Right renal pelvis (tissue), 4 donors: ENCODE measurements at regions not wholly inside any gene's neighbourhood (a gene's known extent, or its start where the extent isn't known, plus 50 kb on each side); places are given as distances from the start of the nearest gene placed in this dataset.

Experiments used
- DNase-seq, 4 donors: peaks; one replicate each; pipeline ENCODE4 v3.0.0-alpha.2; 2013; ENCODE audit warnings: low read depth in 4 of 4, low spot score in 3 of 4, missing footprints in 1 of 4

- DNase-seq = no peak
Observed at GRCh38 chr1:229950908-229951307, 116.1 kb upstream of the GALNT2 start.

- no peak for DNase-seq
Observed at GRCh38 chr1:229951856-229952534, 115.0 kb upstream of the GALNT2 start.

- DNase-seq = no peak
Observed at GRCh38 chr1:229952670-229953520, 114.1 kb upstream of the GALNT2 start.

DNA sequence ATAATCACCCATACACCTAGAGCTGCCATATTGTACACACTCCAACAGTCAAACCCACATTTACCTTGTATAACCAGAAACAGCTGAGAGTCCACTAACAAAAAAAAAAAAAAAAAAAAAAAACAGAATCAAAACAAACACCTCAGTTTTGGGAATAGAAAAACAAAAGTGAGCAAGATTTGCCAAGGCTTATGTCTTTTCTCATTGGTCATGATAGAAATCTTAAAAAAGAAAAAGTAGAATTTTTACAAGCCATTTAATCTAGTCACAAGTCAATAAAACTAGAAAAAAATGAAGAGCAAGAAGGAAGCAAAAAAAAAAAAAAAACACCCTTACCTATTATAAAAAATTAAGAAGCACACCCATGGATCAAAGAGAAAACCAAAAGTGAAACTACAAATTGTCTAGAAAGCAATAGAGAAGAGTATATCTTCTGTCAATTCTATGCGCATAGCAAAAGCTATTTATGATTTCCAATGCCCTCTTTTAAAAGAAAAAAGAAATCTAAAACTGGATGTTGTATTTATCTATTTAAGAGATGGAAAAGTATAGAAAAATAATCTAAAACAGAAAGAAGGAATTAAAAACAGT, 113.2 kb upstream of the GALNT2 start:
- DNase-seq = no peak

GRCh38 chr1:229964281-229964680, 102.8 kb upstream of the GALNT2 start:
- DNase-seq = no peak

DNA sequence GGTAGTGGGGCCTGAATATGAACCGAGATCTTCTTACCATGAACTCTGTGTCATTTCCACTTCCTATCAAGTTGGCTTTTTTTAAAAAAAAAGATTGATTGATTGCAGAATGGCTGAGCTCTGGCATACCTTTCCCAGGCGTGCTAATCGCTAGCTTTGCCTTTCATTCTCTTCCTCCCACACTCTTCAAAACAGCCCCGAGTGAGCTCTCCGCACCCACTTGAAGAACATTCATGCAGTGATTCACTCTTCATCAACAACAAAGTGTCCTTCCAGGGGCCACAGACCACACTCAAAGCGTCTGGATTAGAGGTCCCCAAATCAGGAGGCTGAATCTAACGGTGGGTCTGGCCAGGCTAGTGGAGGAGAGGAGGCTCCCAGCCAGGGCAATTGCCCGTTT, 96.3 kb upstream of the GALNT2 start:
- no peak for DNase-seq

DNA sequence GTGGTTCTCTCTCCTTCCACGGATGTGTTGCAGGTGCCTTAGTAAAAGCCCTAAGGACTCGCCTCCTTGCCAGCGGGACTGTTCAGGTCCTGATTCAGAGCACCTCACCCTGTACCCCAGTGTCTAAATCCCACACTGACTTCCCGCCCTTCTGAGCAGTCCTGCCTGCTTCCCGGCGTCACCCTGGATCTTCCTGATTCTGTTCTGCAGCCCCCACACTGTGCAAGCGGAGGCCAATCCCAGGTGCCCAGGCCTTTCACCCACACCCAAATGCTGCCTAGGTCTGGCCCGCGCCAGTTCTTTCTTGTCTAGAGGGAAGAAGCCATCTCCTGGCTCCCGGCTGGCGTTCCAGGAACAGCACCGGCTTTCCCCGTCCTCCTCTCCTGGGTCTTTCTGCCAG, 95.9 kb upstream of the GALNT2 start:
- no peak for DNase-seq

- DNase-seq = no peak
Observed at GRCh38 chr1:229972600-229973296, 94.3 kb upstream of the GALNT2 start.

DNA sequence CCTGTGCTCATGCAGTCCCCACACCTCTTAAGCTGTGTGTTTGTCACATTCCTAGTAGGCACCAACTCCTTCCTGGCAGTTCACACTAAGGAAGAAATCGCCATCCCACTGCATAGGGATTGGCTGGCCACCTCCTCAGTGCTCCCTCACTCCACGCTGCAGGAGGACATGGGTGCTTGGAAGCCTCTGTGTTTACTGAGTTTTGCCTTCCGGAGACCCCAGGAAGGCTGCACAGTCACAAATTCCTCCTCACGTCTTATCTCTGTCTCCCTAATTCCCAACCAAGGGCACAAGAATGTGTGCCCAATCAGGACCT, 93.8 kb upstream of the GALNT2 start:
- no peak for DNase-seq

DNA sequence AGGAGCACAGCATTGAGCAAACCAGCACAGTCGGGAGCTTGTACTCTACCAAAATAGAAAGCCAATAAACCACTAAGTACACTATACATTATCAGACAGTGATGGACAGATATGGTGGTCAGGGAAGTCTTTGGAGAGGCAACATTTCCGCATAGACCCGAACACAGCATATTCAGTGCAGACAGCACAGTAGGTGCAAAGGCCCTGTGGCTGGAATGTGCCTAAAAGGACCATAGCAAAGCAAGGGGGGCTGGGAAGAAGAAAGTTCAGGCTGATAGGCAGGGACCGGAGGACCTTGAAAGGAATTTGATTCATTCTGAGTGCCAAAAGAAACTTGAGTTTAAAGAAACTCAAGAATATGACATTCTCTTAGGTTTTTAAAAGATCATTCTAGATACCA, 92.0 kb upstream of the GALNT2 start:
- DNase-seq = no peak

- DNase-seq = no peak
Observed at GRCh38 chr1:229980009-229980408, 87.0 kb upstream of the GALNT2 start.

- no peak for DNase-seq
Observed at GRCh38 chr1:229981736-229982135, 85.3 kb upstream of the GALNT2 start.

DNA sequence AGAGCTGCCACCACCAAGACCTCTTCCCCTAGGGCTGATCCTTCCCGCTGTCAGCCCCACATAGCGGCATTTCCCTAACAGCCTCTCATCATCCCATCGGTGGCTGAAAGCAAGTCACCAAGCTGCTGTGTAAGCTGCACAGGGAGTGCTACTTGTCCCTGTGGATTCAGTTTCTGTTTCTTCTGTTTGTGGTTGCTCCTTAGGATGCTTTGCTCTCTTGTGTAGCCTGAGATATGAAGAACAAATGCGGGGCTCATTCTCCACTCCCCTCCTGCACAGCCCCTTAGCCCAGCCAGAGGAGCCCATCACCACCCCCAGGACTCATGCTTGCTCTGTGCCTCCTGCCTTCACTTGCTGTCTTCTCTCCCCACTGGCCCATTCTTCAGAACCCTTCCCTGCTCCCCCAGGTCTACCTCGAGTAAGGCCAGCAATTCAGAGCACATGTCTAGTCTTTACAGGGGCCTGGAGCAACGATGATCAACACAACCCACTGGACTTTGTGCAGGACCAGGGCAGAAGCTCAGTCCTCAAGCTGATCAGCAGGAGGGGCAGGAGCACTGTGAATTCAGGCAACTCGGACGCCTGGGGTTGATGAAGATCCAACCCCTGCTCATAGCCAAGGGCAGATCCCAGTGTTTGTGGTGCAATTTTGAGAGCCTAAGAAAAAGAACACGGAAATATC, 82.6 kb upstream of the GALNT2 start:
- DNase-seq = no peak

GRCh38 chr1:229984992-229985612, 81.9 kb upstream of the GALNT2 start:
- DNase-seq = no peak

DNA sequence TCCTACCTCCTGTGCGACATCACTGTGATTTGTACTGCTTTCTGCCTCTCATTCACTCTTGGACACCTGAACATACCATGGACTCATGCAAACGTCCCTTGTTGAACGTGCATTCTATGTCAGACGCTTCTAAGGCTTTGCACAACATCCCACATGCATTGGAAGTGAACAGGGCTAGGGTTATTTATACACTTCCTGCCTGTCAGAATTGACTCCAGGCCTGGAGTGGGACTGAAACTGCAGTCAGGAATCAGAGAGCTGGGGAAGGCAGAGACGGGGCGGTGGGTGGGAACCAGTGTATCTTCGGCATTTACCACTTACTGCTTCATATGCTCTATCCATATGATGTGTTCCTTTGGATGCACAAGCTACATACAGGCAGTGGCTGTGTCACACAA, 81.4 kb upstream of the GALNT2 start:
- no peak for DNase-seq

DNA sequence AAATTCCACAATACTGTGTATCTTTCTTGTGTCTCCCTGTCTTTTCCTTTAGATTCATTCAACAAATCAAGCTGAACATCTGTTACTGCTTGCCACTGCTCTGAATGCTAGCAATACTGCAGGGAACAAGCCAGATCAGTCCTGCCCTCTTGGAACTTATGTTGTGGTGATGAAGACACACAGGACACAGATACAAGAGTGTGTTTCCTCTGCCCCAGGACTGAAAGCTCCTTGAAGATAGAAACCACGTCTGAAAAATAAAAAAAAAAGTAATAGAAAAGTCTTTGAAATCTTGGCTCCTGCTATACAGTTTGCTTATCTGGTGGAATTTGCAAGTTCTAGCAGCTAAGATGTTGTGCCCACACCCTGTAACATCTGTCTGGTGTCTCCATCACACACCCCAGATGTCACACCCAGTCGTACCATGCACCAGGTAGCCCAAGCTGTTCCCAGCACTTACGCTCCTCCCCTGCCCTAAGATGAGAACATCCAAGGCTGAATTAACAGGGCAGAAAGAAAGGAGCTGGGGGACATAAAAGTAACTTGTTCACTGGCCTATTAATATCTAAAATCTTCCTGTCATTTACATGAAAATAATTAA, 80.2 kb upstream of the GALNT2 start:
- no peak for DNase-seq

GRCh38 chr1:229987953-229988352, 79.1 kb upstream of the GALNT2 start:
- no peak for DNase-seq

DNA sequence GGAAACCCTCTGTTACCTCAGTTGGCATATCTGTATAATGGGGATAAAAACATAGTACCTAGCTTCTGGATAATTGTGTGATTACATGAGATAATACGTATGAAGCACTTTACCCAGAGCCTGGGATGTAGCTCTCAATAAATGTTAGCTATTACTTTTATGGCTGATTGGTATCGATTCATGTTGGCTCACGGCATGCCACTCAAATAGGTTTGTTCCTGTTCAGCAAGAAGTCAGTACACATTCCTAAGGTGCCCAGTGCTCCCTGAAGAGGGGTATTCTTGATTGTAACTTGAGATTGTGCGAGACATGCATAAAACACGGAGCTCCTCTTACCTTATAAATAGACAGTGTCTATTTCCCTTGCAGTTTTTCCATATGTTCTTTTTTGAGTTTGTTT, 78.5 kb upstream of the GALNT2 start:
- DNase-seq = no peak

- no peak for DNase-seq
Observed at GRCh38 chr1:229989591-229990248, 77.3 kb upstream of the GALNT2 start.
